ENCODE measurements at regions not wholly inside any gene's neighbourhood (a gene's known extent, or its start where the extent isn't known, plus 50 kb on each side); places are given as distances from the start of the nearest gene placed in this dataset.

DNA sequence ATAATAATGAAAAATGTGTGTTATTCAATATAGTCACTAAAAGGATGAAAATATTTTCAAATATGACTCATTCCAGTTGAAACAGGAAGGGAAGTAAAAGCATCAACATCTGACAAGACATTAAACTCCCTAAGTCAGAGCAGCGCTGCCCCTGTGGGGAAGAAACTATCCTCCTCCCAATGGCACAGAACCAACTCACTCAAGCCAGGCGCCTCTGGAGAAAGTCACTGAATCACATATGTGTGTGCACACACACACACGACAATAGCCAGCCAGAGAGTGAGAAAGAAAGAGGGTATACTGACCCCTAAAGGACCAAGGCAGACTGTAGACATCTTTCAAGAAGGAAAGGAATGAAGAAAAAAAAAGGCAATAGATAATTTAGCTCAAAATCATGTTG is 126.9 kb downstream of the SETD4 start:
- no peak for DNase-seq

DNA sequence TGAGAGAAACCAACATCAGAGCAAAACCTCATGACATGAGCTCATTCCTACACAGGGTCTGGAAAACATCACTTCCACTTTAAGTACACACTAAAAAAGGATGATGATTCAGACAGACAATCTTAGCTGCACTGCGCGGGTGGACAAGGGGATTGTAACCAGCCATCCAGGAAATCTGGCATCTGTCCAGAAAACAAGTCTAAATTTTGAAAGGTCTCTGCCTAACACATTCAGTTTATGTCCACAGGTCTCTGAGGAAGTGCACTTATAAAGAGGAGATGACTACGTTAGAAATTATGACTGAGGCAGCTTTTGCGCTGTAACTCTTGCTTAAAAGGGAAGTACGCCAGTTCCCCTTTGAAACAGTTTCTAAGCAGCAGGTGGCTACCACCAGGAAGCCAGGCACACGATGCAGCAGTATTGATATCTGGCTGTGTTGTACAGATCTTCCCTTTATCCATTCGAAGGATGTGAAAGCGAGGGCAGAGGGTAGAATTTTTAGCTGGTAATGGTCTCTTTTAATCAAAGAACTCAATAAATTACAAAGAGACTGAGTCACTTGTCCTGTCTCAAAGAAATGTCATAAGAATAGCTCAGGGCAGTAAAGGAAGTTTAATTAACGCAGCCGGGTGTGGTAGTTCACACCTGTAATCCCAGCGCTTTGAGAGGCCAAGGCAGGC is 128.0 kb downstream of the SETD4 start:
- no peak for DNase-seq

DNA sequence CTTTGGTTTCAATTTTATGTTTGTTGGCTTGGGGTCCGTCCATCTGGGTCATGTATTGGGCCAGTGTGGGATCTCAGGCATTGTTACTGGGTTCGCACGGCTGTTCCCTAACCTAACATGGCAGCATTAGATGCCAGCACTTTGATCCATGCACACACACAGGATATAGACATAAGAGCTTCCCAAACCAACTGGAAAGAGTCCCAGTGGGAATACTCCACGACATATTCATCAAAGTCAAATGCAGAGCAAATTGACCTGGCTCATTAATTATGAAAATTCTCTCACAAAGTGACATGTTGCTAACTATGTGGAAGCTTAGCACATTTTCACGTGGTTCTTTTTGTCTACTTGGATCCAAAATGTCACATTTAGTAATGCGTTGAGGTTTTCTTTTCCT is 130.4 kb downstream of the SETD4 start:
- no peak for DNase-seq

DNA sequence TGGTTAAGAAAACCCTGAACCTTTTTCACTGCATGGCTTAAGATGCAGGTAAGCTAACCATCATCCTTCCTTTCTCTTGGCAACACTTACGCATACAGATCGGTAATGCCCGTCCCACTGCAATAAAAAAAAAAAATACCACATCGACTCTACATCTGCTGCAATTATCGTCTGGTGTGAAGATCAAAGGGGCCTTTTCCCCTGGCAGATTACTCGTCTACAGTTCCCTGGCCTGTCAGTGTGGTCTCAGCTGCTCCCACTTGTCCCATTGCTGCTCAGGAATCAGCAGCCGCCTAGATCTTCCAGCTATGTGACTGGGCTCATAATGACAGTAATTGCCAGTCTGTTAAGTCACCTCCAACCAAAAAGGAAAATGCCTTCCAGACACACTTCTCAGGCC is 133.1 kb downstream of the SETD4 start:
- DNase-seq: no peak

DNA sequence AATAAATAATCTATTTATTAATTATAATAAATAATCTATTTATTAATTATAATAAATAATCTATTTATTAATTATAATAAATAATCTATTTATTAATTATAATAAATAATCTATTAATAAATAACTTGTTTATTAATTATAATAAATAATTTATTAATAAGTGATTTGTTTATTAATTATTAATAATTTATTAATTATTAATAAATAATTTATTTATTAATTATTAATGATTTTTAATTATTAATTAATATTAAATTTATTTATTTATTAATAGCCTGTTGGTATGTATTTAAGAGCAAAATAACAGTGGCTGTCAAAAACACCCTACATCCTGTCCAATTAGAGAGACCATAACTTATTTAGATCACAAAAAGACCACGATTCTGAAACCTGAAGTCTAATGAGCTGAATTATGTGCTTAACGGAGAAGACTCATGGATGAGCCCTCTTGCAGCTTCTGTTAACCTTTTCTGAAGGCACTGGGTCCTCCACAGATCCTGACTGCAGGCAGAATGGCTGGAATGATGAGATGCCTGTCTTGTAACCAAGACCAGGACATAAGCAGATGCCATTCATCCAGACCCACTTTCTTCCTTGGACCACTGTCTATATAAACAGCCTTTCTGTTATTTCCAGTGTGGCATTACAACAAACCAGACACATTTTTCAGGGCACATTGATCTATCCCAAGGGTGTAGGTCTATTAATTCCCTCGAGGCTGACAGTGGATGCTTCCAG is 134.2 kb downstream of the SETD4 start:
- no peak for DNase-seq

DNA sequence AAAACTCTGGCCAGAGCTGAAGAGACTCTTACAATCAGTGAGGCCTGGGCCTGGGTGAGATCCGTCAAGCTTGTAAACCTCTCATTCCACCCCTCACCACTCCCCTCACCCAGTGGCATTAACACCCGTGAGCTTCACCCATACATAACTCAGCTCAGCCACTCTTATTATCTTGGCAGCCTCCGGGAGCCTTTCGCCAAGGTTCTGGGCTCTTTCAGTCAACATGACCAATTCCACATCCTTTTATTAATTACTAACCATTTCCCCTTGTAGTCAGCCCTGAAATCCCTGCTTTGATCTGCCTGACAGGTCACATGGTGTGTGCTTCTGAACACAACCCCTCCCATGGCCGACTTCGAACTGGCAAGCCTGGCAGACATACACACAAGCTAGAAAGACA is 134.8 kb downstream of the SETD4 start:
- DNase-seq: no peak

DNA sequence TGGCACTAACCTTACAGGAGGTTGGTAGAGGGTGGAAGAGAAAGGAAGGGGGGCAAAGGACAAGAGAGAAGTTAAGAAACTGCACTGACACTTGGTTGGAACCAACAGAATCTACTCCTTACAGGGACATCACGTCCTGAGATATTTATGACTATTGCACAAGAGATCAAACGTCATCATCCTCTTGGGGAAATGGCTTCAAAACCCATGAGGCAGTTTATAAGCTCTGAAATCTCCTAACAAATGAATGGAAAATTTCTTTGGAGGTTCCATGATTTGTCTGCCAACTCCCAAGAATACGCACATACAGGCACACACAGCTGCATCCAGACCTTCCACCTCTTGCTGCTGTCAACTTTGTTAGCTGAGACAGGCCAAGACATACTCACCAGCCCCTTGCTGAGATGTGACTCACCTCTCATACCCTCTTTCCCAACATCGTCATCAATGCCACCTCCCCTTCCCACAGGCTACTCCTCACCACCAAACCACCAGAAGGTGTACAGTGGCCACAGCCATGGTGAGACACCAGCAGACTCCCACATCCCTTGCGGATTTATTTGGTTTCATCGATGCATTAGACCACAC is 135.5 kb downstream of the SETD4 start:
- DNase-seq: no peak

DNA sequence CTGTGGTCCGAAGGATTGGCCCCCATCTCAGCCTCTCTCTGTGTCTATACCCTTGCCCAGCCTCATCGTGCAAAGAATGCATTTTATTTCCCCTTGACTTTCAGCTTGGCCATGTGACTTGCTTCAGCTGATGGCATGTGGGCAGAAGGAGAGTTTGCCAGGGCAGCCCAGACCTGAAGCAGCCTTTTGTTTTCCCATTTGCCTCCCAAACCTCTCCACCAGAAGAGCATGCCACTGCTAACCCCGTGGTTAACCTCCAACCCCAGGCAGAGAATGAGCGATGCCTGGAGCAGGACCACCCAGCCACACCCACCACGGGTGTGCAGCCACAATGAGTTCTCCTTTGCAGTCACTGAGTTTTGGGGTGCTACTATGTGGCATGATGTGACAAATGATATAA is 136.4 kb downstream of the SETD4 start:
- no peak for DNase-seq

DNA sequence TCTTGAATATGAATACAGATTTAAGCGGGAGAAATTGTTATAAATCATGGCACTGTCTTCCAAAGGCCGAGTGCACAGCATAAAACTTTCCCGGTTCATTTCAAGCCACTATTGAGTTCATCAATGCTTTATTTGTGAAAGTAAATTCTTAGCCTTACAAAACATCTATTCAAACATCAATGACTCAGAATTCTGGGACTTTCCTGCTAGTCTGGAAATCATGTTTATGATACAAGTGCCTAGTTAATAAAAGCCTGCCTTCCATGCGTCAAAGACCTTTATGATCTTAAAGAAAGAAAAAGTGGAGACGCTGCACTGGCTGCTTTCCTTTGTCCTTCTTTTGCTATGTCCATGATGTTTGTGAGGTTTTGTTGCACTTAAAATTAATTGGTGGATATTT is 137.7 kb downstream of the SETD4 start:
- no peak for DNase-seq

DNA sequence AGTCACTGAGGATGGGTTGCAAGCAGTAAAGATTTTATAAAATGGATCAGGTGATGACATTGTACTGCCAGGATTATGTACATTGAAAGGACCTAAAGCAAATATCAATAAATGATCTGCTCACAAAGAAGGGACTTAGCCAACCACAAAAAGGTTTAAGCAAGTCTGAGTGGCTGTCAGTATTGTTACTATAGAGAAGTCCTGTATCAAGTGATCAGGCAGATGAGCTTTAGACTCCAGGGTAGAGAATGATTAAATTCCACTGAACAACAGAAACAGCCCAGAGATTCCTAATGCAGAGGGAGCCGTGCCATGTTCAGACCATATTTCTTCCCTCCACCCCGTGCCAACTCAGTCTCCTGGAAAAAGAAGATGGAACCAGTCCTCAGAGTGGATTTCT is 138.9 kb downstream of the SETD4 start:
- DNase-seq: no peak

DNA sequence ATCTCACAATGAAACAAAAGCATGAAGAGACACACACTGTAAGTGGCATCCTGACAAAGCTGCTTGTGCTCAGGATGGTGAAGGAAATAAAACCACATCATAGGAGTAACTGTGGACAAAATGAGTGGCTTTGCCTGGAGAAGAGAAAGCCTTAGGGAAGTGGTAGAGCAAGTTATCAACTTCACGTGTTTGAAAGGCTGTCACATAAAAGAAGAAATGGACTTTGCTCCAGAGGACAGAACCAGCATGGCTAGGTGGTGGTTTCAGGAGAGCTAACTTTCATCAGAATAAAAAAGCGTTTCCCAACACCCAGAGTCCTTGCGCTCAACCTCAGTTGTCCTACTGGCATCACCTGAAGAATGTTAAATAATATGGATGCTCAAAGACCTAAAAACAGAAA is 139.9 kb downstream of the SETD4 start:
- DNase-seq: no peak

DNA sequence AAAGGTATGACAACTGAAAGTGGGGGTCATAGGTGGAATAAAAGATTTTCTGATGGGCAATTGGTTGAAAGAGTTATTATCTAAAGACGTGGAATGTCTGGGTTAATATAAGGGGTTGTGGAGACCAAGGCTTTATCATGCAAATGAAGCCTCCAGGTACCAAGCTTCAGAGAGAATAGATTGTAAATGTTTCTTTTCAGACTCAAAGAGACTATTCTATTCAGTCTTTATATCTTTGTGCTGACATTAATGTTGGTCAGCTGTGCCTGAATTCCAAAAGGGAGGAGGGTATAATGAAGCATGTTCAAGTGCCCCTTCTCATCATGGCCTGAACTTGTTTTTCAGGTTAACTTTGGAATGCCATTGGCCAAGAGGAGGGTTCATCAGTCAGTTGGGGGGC is 145.3 kb downstream of the SETD4 start:
- DNase-seq: no peak

DNA sequence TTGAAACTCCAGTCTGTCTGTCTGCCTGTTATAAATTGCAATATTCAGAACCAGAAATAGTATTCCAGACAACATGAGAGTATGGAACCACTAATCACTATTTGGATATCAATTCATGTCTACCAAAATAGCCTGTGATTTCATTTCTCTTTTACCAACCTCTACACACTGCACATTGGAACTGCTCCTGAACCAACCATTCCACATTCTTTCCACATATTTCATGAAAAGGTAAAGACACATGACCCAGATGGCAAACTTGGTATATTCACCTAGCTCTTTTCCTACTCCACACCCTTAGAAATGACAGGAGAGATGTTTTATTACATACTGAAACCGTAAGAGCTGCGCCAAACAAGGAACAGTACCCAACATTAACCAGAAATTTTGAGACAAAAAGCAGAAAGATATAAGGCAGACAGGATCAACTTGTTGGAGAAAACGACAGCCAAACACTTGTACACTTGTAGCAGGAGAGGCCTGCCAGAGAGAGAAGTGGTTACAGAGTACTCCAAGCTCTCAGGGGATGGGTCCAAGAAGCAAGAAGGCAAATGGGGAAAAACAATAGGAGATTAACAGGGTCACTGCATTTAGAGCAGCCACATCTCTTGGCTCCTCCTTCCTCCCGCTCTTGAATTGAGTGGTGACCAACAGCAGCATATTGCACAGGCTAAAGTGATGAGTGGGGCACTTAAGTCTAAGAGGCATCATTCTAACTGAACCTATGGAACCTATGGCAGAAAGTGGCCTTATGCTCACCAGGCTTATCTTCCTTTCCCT is 148.7 kb downstream of the SETD4 start:
- DNase-seq: no peak

DNA sequence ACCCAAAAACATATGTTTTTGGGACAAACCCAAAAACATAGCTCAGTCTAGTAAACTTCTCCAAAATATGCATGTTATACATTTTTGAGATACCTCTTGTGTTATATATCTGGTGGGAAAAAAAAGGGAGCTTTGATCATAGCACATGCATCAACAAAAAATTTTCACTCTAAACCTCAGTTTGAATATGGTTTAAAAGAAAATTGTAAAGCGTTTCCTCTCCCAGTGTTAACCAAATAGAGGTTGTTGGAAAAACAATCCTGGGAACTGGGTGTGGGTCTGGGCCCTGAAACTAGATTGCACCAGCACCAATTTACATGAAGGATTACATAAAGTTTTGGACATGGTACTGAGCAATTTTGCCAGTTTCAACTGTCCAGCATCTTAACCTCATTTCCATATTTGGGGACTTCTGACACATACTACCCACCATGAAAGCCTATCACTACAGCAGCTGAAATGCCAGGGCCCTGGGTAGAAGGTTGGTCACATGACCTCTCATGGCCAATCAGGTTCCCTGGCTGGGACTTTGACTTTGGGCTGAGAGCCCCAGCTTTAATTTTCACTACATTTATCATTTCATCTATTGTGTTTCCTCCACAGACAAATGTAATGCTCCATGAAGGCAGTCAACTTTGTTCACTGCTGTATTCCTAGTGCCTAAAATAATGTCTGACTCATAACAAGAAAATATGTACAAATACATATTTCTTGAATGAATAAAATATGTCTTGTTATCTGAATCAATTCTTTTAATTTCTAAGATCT is 150.7 kb downstream of the SETD4 start:
- DNase-seq: no peak

DNA sequence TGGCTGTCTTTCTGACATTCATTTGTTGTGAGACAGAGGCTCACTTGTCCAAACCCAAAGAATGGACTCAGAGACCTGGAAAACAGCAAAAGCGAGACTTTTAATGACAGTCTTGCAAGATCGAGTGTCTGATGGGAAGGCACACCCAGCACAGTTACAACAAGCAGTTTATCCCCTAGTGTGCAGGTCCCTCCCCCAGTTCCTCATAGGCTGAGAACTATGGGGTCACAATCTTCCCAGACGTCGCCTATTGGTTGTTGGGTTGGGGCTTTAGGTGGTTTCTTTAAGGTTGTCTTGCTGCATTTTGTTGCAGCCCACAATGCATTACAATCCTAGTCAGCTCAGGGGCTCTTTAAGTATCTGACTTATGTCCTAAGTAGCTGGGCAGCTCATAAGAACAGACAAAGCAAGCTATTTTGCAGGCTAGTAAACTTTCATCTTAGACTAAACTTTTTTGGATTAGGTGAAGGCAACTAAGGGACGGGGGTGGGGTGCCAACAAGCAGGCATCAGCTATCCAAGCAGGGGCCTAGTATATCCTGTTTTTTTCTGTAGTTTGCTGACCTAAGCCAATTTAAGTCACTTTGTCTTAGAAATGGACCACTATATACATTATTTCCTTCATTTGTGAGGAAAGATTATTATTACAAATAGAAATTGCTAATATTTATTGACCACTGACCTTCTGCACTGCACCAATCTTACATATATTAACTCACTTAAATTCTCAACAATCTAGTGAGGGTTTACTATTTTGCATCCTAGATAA is 151.8 kb downstream of the SETD4 start:
- no peak for DNase-seq

DNA sequence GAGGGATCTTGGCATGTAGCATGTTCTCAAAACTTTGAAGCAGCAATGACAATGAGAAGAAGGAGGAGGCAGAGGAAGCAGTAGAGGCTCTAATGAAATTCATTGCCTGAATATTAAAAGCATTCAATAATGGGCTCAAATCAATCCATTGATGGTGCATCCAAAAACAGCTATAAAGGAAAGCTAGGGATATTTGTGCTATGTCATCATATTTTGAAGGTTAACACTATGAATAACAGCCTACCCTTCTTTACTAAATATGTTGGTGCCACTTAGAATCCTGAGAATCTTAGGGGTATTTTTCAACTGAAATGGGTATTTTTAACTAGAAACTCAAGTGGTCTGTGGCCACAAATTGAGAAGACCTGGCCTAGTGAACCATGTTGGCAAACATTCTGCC is 153.7 kb downstream of the SETD4 start:
- DNase-seq: no peak

DNA sequence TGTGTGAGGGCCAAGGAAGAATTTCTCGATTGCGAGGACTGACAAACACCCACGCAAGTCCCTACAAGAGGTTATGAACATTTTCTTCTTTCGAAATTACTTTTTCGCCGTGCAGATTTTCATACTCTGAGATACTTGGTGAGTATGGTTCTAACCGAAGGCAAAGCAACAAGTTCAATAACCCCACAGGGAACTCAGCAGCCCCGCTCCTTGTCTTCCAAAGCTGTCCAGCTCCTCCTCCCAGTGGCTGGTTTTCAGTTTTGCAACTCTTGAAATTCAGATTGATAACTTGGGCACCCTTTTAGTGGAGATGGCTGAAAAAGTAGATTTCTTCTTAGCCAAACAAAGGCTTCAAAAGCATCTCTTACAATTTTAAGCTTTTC is 154.4 kb downstream of the SETD4 start:
- no peak for DNase-seq

DNA sequence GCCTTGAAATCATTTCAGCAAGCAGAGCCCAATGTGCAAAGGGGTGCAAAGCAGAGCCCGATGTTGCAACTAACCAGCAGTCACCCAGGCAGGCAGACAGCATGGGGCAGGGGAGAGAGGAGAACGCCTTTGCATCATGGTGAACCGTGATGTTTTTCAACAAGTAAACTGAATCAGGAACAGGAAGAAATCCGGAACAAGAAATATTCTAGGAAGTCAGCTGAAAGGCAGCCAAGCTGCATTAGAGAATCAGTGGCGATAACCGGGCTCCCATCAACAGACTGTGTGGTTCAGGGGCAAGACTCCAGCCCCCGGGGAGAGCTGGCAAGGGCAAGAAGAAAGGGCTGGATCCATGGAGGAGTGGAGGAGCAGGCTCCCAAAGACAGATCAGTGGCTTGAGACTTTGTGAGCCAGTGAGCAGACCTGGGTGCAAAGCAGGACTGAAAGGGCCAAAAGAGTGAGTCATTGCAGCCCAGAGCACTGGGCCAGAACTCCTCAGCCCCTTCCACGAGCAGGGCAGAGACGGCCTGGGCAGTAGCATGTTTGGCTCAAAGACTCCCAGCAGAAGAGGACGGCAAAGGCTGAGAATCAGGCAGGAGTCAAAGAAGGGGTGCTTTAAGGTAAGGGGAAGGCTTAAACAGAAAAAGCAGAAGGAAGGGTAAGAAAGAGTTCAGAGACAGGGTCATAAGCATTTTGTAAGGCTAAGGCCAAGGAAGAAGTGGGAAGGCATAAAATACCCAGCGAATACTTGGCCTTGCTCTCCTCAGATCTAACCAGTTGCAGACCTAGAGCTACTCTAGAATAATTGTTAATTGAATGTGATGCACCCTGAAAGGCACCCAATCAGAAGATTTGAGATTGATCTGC is 155.0 kb downstream of the SETD4 start:
- DNase-seq: no peak

DNA sequence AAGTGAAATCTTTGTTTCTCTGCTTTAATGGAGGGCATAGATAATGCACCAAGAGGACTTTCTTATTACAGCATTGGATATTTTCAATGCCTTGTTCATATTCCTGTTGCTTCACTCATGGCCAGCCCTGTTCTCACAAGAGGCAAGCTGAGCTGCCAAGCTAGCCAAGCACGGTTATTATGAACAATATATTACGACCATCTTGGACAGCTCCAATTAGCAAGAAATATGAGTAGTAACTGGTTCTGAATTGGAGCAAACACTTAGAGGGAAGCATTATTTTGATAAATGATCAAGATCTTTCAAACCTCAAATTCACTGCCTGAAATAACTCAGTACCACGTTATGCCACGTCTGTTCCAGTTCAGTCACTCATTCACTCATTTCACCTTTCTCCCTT is 159.8 kb downstream of the SETD4 start:
- no peak for DNase-seq

DNA sequence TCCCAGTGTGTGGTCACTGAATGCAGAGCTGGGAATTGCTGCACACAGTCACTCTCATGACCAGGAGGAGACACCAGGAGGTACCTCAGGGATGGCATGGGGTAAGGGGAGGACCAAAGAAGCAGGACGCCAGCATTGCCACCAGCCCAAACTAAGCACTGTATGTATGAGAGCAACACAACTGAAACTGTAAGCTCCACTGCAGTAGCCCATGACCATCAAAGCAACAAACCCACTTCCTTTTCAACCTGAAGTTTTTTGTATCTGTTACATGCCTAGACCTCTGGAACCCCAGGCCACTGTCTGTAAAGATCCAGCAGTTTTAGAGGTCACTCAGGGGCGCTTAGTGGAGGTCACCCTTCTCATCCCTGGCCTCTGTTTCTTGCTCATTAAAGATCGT is 164.3 kb downstream of the SETD4 start:
- DNase-seq: no peak

DNA sequence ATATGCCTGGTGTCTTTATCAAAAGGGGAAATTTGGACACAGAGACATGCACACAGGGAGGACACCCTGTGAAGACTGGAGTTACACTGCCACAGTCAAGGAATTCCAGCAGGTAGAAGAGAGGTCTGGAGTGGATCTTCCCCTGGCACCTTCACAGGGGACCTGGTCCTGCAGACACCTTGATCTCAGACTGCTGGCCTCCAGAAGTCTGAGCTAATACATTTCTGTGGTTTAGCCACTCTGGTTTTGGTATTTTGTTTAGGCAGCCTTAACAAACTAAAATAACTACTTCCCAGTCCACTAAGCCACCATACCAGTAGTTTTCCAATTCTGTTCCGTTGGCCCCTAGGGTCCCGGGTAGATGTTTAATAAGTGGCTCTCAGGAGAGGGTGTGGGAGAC is 164.7 kb downstream of the SETD4 start:
- DNase-seq: no peak

Data from NCI-H446 (cell line).